Mesendoderm (in vitro differentiated cells): ENCODE measurements at regions not wholly inside any gene's neighbourhood (a gene's known extent, or its start where the extent isn't known, plus 50 kb on each side); places are given as distances from the start of the nearest gene placed in this dataset.

Experiments used
- DNase-seq: peaks from one replicate; pipeline ENCODE4 v3.0.0; 2013
- H2AK5ac ChIP-seq: 2 replicates; pipeline ENCODE4 v1.6.1; 2013; ENCODE audit warnings: low read length, inconsistent platforms
- H2BK120ac ChIP-seq: 2 replicates; pipeline ENCODE4 v1.6.1; 2013; ENCODE audit warnings: low read depth, mild to moderate bottlenecking, low read length, moderate library complexity, mixed read lengths
- H2BK15ac ChIP-seq: replicated peaks from 2 replicates; pipeline ENCODE4 v1.6.1; 2013; ENCODE audit warnings: low read depth, mild to moderate bottlenecking, moderate library complexity
- H2BK5ac ChIP-seq: 2 replicates; pipeline ENCODE4 v1.6.1; 2013; ENCODE audit warnings: low read length, inconsistent platforms
- H3K18ac ChIP-seq: 2 replicates; pipeline ENCODE4 v1.6.1; 2013; ENCODE audit warnings: mild to moderate bottlenecking, low read length, mixed read lengths
- H3K23ac ChIP-seq: one replicate; pipeline ENCODE4 v1.6.1; 2013; ENCODE audit warnings: low read length
- H3K27ac ChIP-seq: 2 replicates; pipeline ENCODE4 v1.5.1; 2013; ENCODE audit warnings: low read depth, mild to moderate bottlenecking, inconsistent platforms, low read length, moderate library complexity
- H3K27me3 ChIP-seq: 2 replicates; pipeline ENCODE4 v1.6.1; 2013; ENCODE audit warnings: low read length, control low read depth, mild to moderate bottlenecking, inconsistent platforms; ENCODE audit not compliant: insufficient read depth, poor library complexity
- H3K36me3 ChIP-seq: 2 replicates; pipeline ENCODE4 v1.6.1; 2013; ENCODE audit warnings: low read length, inconsistent platforms; ENCODE audit not compliant: control insufficient read depth, insufficient read depth
- H3K4ac ChIP-seq: one replicate; pipeline ENCODE4 v1.6.1; 2013; ENCODE audit warnings: low read depth, mild to moderate bottlenecking, low read length, moderate library complexity
- H3K4me1 ChIP-seq: 2 replicates; pipeline ENCODE4 v1.6.1; 2013; ENCODE audit warnings: low read depth, low read length, inconsistent platforms; ENCODE audit not compliant: control insufficient read depth
- H3K4me2 ChIP-seq: 2 replicates; pipeline ENCODE4 v1.6.1; 2013; ENCODE audit warnings: low read length
- H3K4me3 ChIP-seq: 2 replicates; pipeline ENCODE4 v1.5.1; 2013; ENCODE audit warnings: mild to moderate bottlenecking, low read length
- H3K56ac ChIP-seq: one replicate; pipeline ENCODE4 v1.6.1; 2013; ENCODE audit warnings: low read length
- H3K79me1 ChIP-seq: 2 replicates; pipeline ENCODE4 v1.6.1; 2013; ENCODE audit warnings: low read length, inconsistent platforms
- H3K79me2 ChIP-seq: 2 replicates; pipeline ENCODE4 v1.6.1; 2013; ENCODE audit warnings: mild to moderate bottlenecking, low read length; ENCODE audit not compliant: control insufficient read depth, insufficient read depth
- H3K9ac ChIP-seq: 2 replicates; pipeline ENCODE4 v1.6.1; 2013; ENCODE audit warnings: low read length, inconsistent platforms
- H4K5ac ChIP-seq: one replicate; pipeline ENCODE4 v1.6.1; 2013; ENCODE audit warnings: low read length
- H4K8ac ChIP-seq: one replicate; pipeline ENCODE4 v1.6.1; 2013; ENCODE audit warnings: low read depth, mild to moderate bottlenecking, control low read depth, low read length, moderate library complexity
- WGBS: extraction: QIAGEN DNeasy Blood & Tissue Kit; methylation state at CpG from one replicate; pipeline ENCODE4 v1.1.7; 2013; ENCODE audit warnings: low lambda C conversion rate, missing lambda C conversion rate; ENCODE audit not compliant: insufficient coverage; ENCODE audit errors: extremely low coverage; 5-methylcytosine and 5-hydroxymethylcytosine counted together

DNA sequence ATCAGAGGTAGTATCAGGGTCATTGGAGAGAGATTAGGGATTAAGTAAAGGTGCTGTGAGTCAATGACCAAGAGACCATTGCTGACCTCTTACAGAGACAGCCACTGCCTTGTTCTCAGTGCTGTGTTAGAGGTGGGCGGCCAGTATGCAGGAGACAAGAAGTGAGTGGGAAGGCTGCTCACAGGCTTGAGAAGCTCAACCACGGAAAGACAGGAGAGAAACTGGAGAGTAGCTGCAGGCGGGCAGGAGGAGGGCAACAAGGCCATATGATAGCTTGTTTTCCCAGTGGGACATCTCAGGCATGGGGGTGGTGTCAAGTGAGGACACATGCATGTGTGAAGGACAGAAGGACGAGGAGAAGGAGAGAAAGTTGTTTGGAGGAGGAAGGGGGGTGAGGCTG lies 237.3 kb downstream of the PDCD6IP start:
- H3K56ac ChIP-seq: no peak overlapping the region

DNA sequence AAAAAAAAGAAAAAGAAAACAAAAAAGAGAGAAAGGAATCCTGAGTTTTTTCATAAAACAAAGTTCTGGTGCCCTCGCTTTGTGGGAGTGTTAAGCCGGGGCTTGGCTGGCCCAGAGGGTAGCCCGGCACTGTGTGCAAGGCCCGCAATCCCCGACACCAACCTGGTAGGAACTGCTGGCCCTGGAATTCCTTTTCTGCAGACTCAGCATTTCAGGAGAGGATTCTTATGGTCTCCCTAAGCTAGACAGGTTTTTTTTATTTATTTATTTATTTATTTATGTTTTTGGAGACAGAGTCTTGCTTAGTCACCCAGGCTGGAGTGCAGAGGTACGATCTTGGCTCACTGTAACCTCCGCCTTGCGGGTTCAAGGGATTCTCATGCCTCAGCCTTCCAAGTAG lies 238.8 kb downstream of the PDCD6IP start:
- Histone ChIP-seq H4K5ac (no peak overlapping the region), H3K4me1 (peaks cover 3% of the 10 kb centered on the region), H3K56ac (no peak overlapping the region), H2BK5ac (no peak overlapping the region), H2BK120ac (no peak overlapping the region), H3K4ac (no peak overlapping the region), H3K18ac (no peak overlapping the region), H3K36me3 (no peaks in the 10 kb centered on the region), H3K27ac (no peak overlapping the region), H2AK5ac (no peak overlapping the region), H3K23ac (no peak overlapping the region), H3K4me3 (no peak overlapping the region), H3K9ac (no peak overlapping the region), H3K79me1 (no peaks in the 10 kb centered on the region), H4K8ac (no peak overlapping the region), H2BK15ac (no peak overlapping the region), H3K79me2 (no peaks in the 10 kb centered on the region), H3K27me3 (no peaks in the 10 kb centered on the region), H3K4me2 (no peak overlapping the region)
- no peak for DNase-seq
- WGBS: no CpG with 5 or more reads among the region's 8 CpGs

More for the DNA sequence above, 237.3 kb downstream of the PDCD6IP start:
- H3K4me1 ChIP-seq: peaks cover 3% of the 10 kb centered on the region
- no peak overlapping the region for H3K4me2 ChIP-seq
- H2BK120ac ChIP-seq: no peak overlapping the region
- H4K8ac ChIP-seq: no peak overlapping the region
- H4K5ac ChIP-seq: no peak overlapping the region
- no peak overlapping the region for H3K23ac ChIP-seq
- no peaks in the 10 kb centered on the region for H3K27me3 ChIP-seq
- H3K36me3 ChIP-seq: no peaks in the 10 kb centered on the region
- H2BK15ac ChIP-seq: no peak overlapping the region
- H3K79me1 ChIP-seq: no peaks in the 10 kb centered on the region
- no peaks in the 10 kb centered on the region for H3K79me2 ChIP-seq
- no peak overlapping the region for H3K4ac ChIP-seq
- no peak overlapping the region for H3K4me3 ChIP-seq
- no peak overlapping the region for H2AK5ac ChIP-seq
- no peak for DNase-seq
- no peak overlapping the region for H3K27ac ChIP-seq
- no peak overlapping the region for H3K18ac ChIP-seq
- H3K9ac ChIP-seq: no peak overlapping the region
- WGBS: no CpG with 5 or more reads among the region's 4 CpGs
- H2BK5ac ChIP-seq: no peak overlapping the region

DNA sequence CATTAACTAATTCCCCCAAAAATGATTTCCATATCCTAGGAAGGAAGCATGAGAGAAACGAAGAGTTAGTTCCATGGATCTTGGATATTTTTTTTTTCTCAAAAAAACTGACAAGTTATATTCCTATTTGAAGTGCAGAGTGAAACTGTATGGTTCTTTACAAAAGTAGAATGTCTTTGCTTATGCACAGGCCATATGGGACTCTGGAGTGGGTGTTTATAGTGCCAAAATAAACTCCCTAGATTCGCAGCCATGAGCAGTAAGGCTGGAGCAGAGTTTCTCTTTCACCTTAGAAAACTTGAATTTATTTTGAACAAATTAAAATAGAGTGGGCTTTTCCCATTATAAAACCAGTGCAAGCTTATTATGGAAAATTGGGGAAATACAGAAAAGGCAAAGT lies 239.7 kb downstream of the PDCD6IP start:
- Histone ChIP-seq H2BK15ac (no peak overlapping the region), H3K27ac (no peak overlapping the region), H3K56ac (no peak overlapping the region), H3K4me1 (peaks cover 3% of the 10 kb centered on the region), H3K18ac (no peak overlapping the region), H2AK5ac (no peak overlapping the region), H3K23ac (no peak overlapping the region), H3K9ac (no peak overlapping the region), H3K4me2 (no peak overlapping the region), H3K4me3 (no peak overlapping the region), H3K4ac (no peak overlapping the region), H3K36me3 (no peaks in the 10 kb centered on the region), H2BK5ac (no peak overlapping the region), H3K79me1 (no peaks in the 10 kb centered on the region), H4K8ac (no peak overlapping the region), H2BK120ac (no peak overlapping the region), H4K5ac (no peak overlapping the region), H3K79me2 (no peaks in the 10 kb centered on the region), H3K27me3 (no peaks in the 10 kb centered on the region)
- WGBS: no CpG with 5 or more reads among the region's 2 CpGs
- DNase-seq: no peak

DNA sequence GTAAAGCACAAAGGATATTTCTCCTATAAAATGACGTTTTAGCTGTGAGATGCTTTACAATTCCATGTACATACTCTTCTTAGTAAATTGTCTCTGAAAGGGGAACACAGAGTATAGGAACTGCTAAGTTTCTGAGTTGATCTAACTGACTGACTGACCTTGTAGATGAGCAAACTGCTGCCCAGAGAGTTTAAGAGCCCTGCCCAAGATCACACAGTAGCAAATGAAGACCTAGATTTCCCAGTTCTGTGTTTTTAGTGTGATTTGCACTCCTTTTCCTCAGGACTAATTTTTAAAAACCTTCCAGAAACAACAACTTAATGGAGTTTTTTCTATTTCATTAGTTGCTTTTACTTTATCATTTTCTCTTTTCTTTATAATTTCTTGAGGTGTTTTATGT lies 247.7 kb downstream of the PDCD6IP start:
- DNase-seq: no peak
- Histone ChIP-seq H3K56ac (no peak overlapping the region), H2BK5ac (no peak overlapping the region), H3K4me1 (no peaks in the 10 kb centered on the region), H2AK5ac (no peak overlapping the region), H3K4me3 (no peak overlapping the region), H3K4ac (no peak overlapping the region), H3K27me3 (no peaks in the 10 kb centered on the region), H3K36me3 (no peaks in the 10 kb centered on the region), H2BK120ac (no peak overlapping the region), H3K18ac (no peak overlapping the region), H2BK15ac (no peak overlapping the region), H3K79me2 (no peaks in the 10 kb centered on the region), H3K23ac (no peak overlapping the region), H3K27ac (no peak overlapping the region), H4K8ac (no peak overlapping the region), H4K5ac (no peak overlapping the region), H3K4me2 (no peak overlapping the region), H3K9ac (no peak overlapping the region), H3K79me1 (no peaks in the 10 kb centered on the region)
- no CpG with 5 or more reads among the region's 1 CpG for WGBS

DNA sequence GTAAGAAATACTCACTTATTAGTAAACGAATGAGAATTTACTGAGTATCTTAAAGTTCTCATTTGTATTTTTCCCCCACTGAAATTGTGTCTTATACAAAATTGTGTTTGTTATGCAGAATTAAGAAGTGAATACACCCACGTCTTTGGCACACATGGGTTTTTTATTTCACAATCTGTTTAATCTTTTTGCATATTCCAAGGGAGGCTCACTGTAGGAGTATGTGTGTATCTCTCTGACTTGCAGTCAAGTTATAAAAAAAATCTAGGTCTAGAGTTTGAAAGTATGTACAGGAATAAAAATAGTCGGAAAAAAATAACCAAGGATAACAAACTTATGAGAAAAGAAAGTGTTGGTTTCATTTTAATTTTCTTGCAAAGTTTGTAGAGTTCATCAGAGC lies 255.2 kb downstream of the PDCD6IP start:
- Histone ChIP-seq H3K4ac (no peak overlapping the region), H4K8ac (no peak overlapping the region), H2BK15ac (no peak overlapping the region), H3K27me3 (no peaks in the 10 kb centered on the region), H4K5ac (no peak overlapping the region), H2BK120ac (no peak overlapping the region), H3K36me3 (no peaks in the 10 kb centered on the region), H3K18ac (no peak overlapping the region), H3K23ac (no peak overlapping the region), H3K9ac (no peak overlapping the region), H3K4me2 (no peak overlapping the region), H3K27ac (no peak overlapping the region), H3K79me1 (no peaks in the 10 kb centered on the region), H2AK5ac (no peak overlapping the region), H3K4me3 (no peak overlapping the region), H2BK5ac (no peak overlapping the region), H3K79me2 (no peaks in the 10 kb centered on the region), H3K56ac (no peak overlapping the region), H3K4me1 (no peaks in the 10 kb centered on the region)
- DNase-seq: no peak
- no CpG with 5 or more reads among the region's 3 CpGs for WGBS

DNA sequence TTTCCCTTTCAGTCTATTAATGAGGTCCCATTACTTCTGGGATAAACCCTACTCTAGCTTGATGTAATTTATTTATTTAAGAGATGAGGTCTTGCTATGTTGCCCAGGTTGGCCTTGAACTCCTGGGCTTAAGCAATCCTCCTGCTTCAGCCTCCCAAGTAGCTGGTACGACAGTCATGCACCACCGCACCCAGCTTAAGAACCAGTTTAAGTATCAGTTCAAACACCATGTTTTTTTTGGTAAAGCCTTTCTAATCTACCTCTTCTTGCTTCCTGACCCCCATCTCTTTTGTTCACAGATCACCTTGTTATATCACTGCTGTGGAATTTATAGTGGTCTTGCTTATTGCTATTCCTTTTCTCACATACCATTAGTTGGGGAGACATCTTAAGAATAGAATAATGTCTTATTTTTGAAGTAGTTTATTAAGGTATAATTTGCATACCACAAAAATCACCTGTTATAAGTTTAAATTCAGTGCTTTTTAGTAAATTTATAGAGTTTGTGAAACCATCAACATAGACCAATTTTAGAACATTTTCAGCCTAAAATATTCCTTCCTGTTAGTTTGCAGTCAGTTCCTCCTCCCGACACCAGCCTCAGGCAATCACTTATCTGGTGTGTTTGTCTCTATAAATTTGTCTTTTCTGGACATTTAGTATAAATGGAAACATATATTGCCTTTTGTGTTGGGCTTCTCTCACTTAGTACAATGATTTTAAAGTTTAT lies 257.9 kb downstream of the PDCD6IP start:
- no peaks in the 10 kb centered on the region for H3K79me1 ChIP-seq
- H3K4me2 ChIP-seq: no peak overlapping the region
- H2BK15ac ChIP-seq: no peak overlapping the region
- no peak overlapping the region for H3K4me3 ChIP-seq
- H4K8ac ChIP-seq: no peak overlapping the region
- H3K56ac ChIP-seq: no peak overlapping the region
- H3K18ac ChIP-seq: no peak overlapping the region
- H3K79me2 ChIP-seq: no peaks in the 10 kb centered on the region
- no peak overlapping the region for H3K4ac ChIP-seq
- WGBS: no CpG with 5 or more reads among the region's 3 CpGs
- H3K9ac ChIP-seq: no peak overlapping the region
- H3K27ac ChIP-seq: no peak overlapping the region
- H2BK120ac ChIP-seq: no peak overlapping the region
- no peaks in the 10 kb centered on the region for H3K27me3 ChIP-seq
- H3K36me3 ChIP-seq: no peaks in the 10 kb centered on the region
- no peak for DNase-seq
- H3K23ac ChIP-seq: no peak overlapping the region
- no peaks in the 10 kb centered on the region for H3K4me1 ChIP-seq
- H4K5ac ChIP-seq: no peak overlapping the region
- H2AK5ac ChIP-seq: no peak overlapping the region
- H2BK5ac ChIP-seq: no peak overlapping the region
